NOMO-1 treated with dmso at 0.1 percent for 144 hours (cell line): ENCODE measurements at regions not wholly inside any gene's neighbourhood (a gene's known extent, or its start where the extent isn't known, plus 50 kb on each side); places are given as distances from the start of the nearest gene placed in this dataset.

Source experiments
- DNase-seq: peaks from one replicate; lab custom pipeline; 2025; ENCODE audit not compliant: unreplicated experiment; lab: John Stamatoyannopoulos, UW

- no peak for DNase-seq
These were observed 512.4 kb downstream of the TMTC2 start for GRCh38 chr12:83199069-83199468.

- no peak for DNase-seq
These were observed 511.7 kb downstream of the TMTC2 start for GRCh38 chr12:83198291-83199015.

DNA sequence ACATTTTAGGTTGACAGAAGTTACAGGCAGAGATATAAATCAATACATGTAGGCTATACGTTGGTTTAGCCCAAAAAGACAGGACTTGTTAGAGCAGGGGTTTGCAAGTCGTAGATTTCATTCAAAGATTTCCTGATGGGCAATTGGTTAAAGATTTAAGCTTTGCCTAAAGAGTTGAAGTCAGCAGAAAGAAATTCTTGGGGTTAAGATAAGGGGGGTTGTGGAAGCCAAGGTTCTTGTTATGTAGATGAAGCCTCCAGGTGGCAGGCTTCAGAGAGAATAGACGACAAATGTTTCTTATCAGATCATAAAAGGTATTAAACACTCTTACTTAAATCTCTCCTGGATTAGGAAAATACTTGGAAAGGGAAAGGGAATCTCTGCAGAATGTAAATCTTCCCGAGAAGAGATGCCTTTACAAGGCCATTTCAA lies 510.8 kb downstream of the TMTC2 start:
- no peak for DNase-seq

- no peak for DNase-seq
These were observed 510.1 kb downstream of the TMTC2 start for GRCh38 chr12:83196694-83197350.

DNA sequence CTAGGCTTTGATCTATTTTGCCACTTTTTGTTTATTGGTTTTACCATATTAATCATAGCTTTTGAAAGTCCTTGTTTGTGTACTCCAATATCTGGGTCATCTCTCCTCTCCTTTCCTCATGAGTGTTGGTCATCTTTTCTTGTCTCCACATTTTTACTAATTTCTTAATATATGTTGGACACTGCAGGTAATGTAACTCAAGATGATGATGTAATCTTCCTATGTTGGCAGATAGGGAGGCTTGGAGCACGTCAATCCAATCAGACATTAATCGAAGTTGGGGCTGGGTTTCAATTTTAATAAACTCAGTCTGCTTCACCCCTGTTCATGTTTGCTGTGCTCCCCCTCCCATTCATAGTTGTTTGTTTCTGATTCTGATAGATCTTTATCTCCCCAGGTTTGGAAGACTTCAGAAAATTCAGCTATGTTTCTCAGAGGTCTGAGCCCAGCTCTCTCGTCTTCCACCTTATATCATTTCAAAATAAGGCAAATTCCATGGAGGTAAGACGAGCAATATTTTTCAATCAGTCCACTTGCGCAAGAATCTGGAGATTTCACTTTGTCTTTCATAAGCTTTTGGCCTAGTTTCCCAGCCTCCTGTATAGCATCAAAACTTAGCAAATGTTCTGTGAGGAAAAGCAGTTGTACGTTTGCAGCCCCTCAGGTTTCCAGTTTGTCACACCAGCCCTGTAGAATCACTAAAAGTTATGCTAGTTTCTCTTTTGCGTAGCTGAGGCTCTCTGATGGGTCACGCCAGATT lies 504.1 kb downstream of the TMTC2 start:
- DNase-seq, result no peak

DNA sequence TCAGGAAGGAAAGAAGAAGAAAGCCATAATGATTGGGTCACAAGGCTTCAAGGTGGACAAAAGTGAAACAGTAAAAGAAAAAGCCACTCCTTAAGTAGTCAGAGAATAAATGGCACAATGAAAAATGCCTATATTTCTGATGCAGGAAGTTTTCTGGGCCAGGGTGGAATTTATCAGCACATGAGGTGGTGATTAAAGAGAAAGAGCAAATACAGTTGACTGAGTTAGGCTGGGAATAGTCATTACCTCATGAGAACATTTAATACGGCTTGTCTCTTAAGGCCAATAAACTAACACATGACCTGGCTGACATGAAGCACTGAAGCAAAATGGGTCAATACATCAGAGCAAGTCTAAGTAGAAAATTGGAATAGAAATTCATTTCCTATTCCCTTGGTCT lies 499.7 kb downstream of the TMTC2 start:
- DNase-seq, result no peak

DNA sequence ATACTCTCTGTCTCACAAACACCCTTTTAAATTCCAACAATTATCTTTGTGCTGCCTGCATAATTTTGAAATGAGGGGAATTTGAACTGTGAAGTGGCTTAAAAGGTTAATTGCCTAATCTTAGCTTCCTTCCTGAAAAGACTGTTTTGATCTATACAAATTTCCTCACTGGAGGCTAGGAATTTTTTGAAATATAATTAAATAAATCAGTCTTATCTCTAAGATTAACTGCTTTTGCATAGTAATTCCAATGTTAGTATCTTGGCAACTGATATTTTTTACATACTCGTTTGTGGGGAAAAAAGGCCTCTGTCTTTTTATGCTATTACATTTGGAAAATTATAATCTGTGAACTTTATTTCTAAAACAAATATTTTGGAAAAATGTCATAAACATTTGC lies 498.5 kb downstream of the TMTC2 start:
- DNase-seq, result no peak
